H9 (cell line): ENCODE measurements at regions not wholly inside any gene's neighbourhood (a gene's known extent, or its start where the extent isn't known, plus 50 kb on each side); places are given as distances from the start of the nearest gene placed in this dataset.
"Not testable (repeated sequence)": the region's sequence is repeated elsewhere in the genome, so short reads cannot be mapped to it uniquely, and the experiment has no call there.

Experiments
- DNase-seq: peaks from one replicate; pipeline ENCODE4 v3.0.0-alpha.2; 2017
- H2AFZ ChIP-seq: one replicate; pipeline ENCODE4 v1.6.1; 2013; ENCODE audit warnings: mild to moderate bottlenecking, low read length, control low read depth, moderate library complexity
- H2AK5ac ChIP-seq: 2 replicates; pipeline ENCODE4 v1.6.1; 2013; ENCODE audit warnings: low read length, control low read depth, mixed read lengths; ENCODE audit not compliant: insufficient read length
- H2BK120ac ChIP-seq: one replicate; pipeline ENCODE4 v1.6.1; 2013; ENCODE audit warnings: low read depth, mild to moderate bottlenecking, low read length, control low read depth, inconsistent platforms; ENCODE audit not compliant: poor library complexity, severe bottlenecking
- H2BK12ac ChIP-seq: 2 replicates; pipeline ENCODE4 v1.6.1; 2013; ENCODE audit warnings: low read length, control low read depth, mixed read lengths, low read depth; ENCODE audit not compliant: insufficient read length
- H2BK15ac ChIP-seq: 2 replicates; pipeline ENCODE4 v1.6.1; 2013; ENCODE audit warnings: low read depth, low read length, control low read depth
- H2BK20ac ChIP-seq: one replicate; pipeline ENCODE4 v1.6.1; 2013; ENCODE audit warnings: low read depth, mild to moderate bottlenecking, low read length, control low read depth, inconsistent platforms; ENCODE audit not compliant: poor library complexity, severe bottlenecking
- H2BK5ac ChIP-seq: 2 replicates; pipeline ENCODE4 v1.6.1; 2013; ENCODE audit warnings: low read length, control low read depth, mixed read lengths; ENCODE audit not compliant: insufficient read length
- H3K14ac ChIP-seq: 2 replicates; pipeline ENCODE4 v1.6.1; 2013; ENCODE audit warnings: low read length, control low read depth; ENCODE audit not compliant: insufficient read depth
- H3K18ac ChIP-seq: 2 replicates; pipeline ENCODE4 v1.6.1; 2013; ENCODE audit warnings: low read depth, mild to moderate bottlenecking, mixed read lengths, low read length, control low read depth; ENCODE audit not compliant: insufficient read length
- H3K23ac ChIP-seq: 2 replicates; pipeline ENCODE4 v1.6.1; 2013; ENCODE audit warnings: low read length, control low read depth, mixed read lengths, low read depth; ENCODE audit not compliant: insufficient read length
- H3K23me2 ChIP-seq: 2 replicates; pipeline ENCODE4 v1.6.1; 2013; ENCODE audit warnings: low read depth, mild to moderate bottlenecking, mixed read lengths, low read length, control low read depth; ENCODE audit not compliant: insufficient read length, poor library complexity, severe bottlenecking
- H3K27ac ChIP-seq: 2 replicates; pipeline ENCODE4 v1.5.1; 2013; ENCODE audit warnings: low read length, control low read depth, mixed read lengths, low read depth; ENCODE audit not compliant: insufficient read length
- H3K27me3 ChIP-seq: 2 replicates; pipeline ENCODE4 v1.6.1; 2013; ENCODE audit warnings: low read length, control low read depth, inconsistent platforms; ENCODE audit not compliant: insufficient read depth
- H3K4ac ChIP-seq: 2 replicates; pipeline ENCODE4 v1.6.1; 2013; ENCODE audit warnings: low read depth, mild to moderate bottlenecking, control low read depth, inconsistent platforms, low read length, moderate library complexity
- H3K4me1 ChIP-seq: 2 replicates; pipeline ENCODE4 v1.6.1; 2013; ENCODE audit warnings: low read length, control low read depth, inconsistent platforms; ENCODE audit not compliant: insufficient read depth
- H3K4me2 ChIP-seq: 2 replicates; pipeline ENCODE4 v1.6.1; 2013; ENCODE audit warnings: low read length, control low read depth, mixed read lengths; ENCODE audit not compliant: insufficient read length, insufficient read depth
- H3K56ac ChIP-seq: 2 replicates; pipeline ENCODE4 v1.6.1; 2013; ENCODE audit warnings: low read depth, mild to moderate bottlenecking, mixed read lengths, low read length, control low read depth; ENCODE audit not compliant: insufficient read length
- H3K79me1 ChIP-seq: 2 replicates; pipeline ENCODE4 v1.6.1; 2013; ENCODE audit warnings: low read depth, mild to moderate bottlenecking, moderate library complexity, low read length, control low read depth, inconsistent platforms; ENCODE audit not compliant: insufficient read depth, poor library complexity, severe bottlenecking
- H3K79me2 ChIP-seq: 2 replicates; pipeline ENCODE4 v1.6.1; 2013; ENCODE audit warnings: low read length, control low read depth, inconsistent platforms; ENCODE audit not compliant: insufficient read depth
- H3K9ac ChIP-seq: 2 replicates; pipeline ENCODE4 v1.6.1; 2013; ENCODE audit warnings: low read length, control low read depth, mixed read lengths; ENCODE audit not compliant: insufficient read length; ENCODE audit errors: extremely low read depth
- H3K9me3 ChIP-seq: one replicate; pipeline ENCODE4 v1.6.1; 2013; ENCODE audit warnings: low read depth, low read length, inconsistent platforms; ENCODE audit not compliant: control insufficient read depth
- H3T11ph ChIP-seq: one replicate; pipeline ENCODE4 v1.6.1; 2013; ENCODE audit warnings: mild to moderate bottlenecking, low read length, control low read depth, inconsistent platforms
- H4K20me1 ChIP-seq: one replicate; pipeline ENCODE4 v1.6.1; 2013; ENCODE audit not compliant: control insufficient read depth, insufficient read length, insufficient read depth
- H4K5ac ChIP-seq: 2 replicates; pipeline ENCODE4 v1.6.1; 2013; ENCODE audit warnings: low read depth, mild to moderate bottlenecking, mixed read lengths, low read length, control low read depth; ENCODE audit not compliant: insufficient read length
- H4K8ac ChIP-seq: replicated peaks from 2 replicates; pipeline ENCODE4 v1.6.1; 2013; ENCODE audit warnings: low read length, control low read depth, mixed read lengths, low read depth; ENCODE audit not compliant: insufficient read length
- H4K91ac ChIP-seq: 2 replicates; pipeline ENCODE4 v1.6.1; 2013; ENCODE audit warnings: low read depth, mild to moderate bottlenecking, moderate library complexity, mixed read lengths, low read length, control low read depth; ENCODE audit not compliant: insufficient read length
- H3K27ac Mint-ChIP-seq, 3 experiments: 2 replicates in 2 of 3; 3 replicates in 1 of 3; pipeline ENCODE4 v1.8.0; 2020 to 2021; ENCODE audit warnings: mixed read lengths in 3 of 3, mild to moderate bottlenecking in 1 of 3, moderate library complexity in 1 of 3
- H3K27me3 Mint-ChIP-seq: 2 replicates; pipeline ENCODE4 v1.8.0; 2021; ENCODE audit warnings: low read depth, mild to moderate bottlenecking, moderate library complexity, mixed read lengths
- H3K36me3 Mint-ChIP-seq, 3 experiments: 2 replicates in 2 of 3; 3 replicates in 1 of 3; pipeline ENCODE4 v1.8.0; 2020 to 2021; ENCODE audit warnings: low read depth in 3 of 3, mixed read lengths in 3 of 3; ENCODE audit not compliant: insufficient read depth in 1 of 3
- H3K4me1 Mint-ChIP-seq, 2 experiments: 2 replicates each; pipeline ENCODE4 v1.8.0; 2020; ENCODE audit warnings: mixed read lengths in 2 of 2
- H3K4me3 Mint-ChIP-seq, 2 experiments: 2 replicates in 1 of 2; 3 replicates in 1 of 2; pipeline ENCODE4 v1.8.0; 2020 to 2021; ENCODE audit warnings: mild to moderate bottlenecking in 2 of 2, mixed read lengths in 2 of 2, moderate library complexity in 1 of 2
- H3K9me3 Mint-ChIP-seq, 2 experiments: 2 replicates in 1 of 2; 3 replicates in 1 of 2; pipeline ENCODE4 v1.8.0; 2020; ENCODE audit warnings: mild to moderate bottlenecking in 2 of 2, mixed read lengths in 2 of 2, moderate library complexity in 1 of 2
- CTCF ChIP-seq: fragments of 200-600 bp; sonication (generic); conservative IDR thresholded peaks from 3 replicates; pipeline ENCODE4 v1.8.0; 2021; ENCODE audit warnings: antibody characterized with exemption, mild to moderate bottlenecking
- WGBS: extraction: QIAGEN DNeasy Blood & Tissue Kit; methylation state at CpG from one replicate; pipeline ENCODE4 v1.1.7; 2013; ENCODE audit warnings: missing lambda C conversion rate, low lambda C conversion rate, mixed read lengths; ENCODE audit not compliant: insufficient read length; ENCODE audit errors: extremely low coverage; 5-methylcytosine and 5-hydroxymethylcytosine counted together

- Histone ChIP-seq H2BK5ac (no peak overlapping the region), H2BK120ac (no peak overlapping the region), H2BK20ac (no peak overlapping the region), H3K14ac (no peak overlapping the region), H3K27me3 (no peaks in the 10 kb centered on the region), H2AFZ (no peak overlapping the region), H3K9ac (no peak overlapping the region), H3K23me2 (no peaks in the 10 kb centered on the region), H3K18ac (no peak overlapping the region), H3K27ac (no peak overlapping the region), H4K91ac (no peak overlapping the region), H3K79me2 (no peaks in the 10 kb centered on the region), H3K9me3 (no peaks in the 10 kb centered on the region), H3K4me2 (no peak overlapping the region), H3K79me1 (no peaks in the 10 kb centered on the region), H2BK15ac (no peak overlapping the region), H3K4ac (no peak overlapping the region), H4K8ac (no peak overlapping the region), H3T11ph (no peak overlapping the region), H4K5ac (no peak overlapping the region), H3K56ac (no peak overlapping the region), H2BK12ac (no peak overlapping the region), H2AK5ac (no peak overlapping the region), H3K23ac (no peak overlapping the region), H4K20me1 (no peaks in the 10 kb centered on the region), H3K4me1 (no peaks in the 10 kb centered on the region)
- Mint-ChIP-seq H3K36me3 (no peaks in the 10 kb centered on the region; a peak in 1 of 7 replicates), H3K27me3 (peaks cover 2% of the 10 kb centered on the region; the same call in 1 of the 2 replicates), H3K4me1 (peaks cover 2 to 3% of the 10 kb centered on the region in 2 experiments; a peak in 1 of 4 replicates), H3K4me3 (no peak overlapping the region), H3K9me3 (peaks cover 0 to 11% of the 10 kb centered on the region in 2 experiments; a peak in 4 of 5 replicates), H3K27ac (no peak overlapping the region)
- WGBS = no CpG with 5 or more reads among the region's 2 CpGs
- TF ChIP-seq CTCF = no peak
- DNase-seq = no peak
Observed at GRCh38 chr5:121105921-121106320, 641.8 kb downstream of the PRR16 start.

- H3K4me2 ChIP-seq, H2BK120ac ChIP-seq, H2BK15ac ChIP-seq, DNase-seq, H3K79me1 ChIP-seq, H3K4me3 Mint-ChIP-seq, H4K5ac ChIP-seq, H3K9me3 ChIP-seq, H3K4ac ChIP-seq, H3K27me3 Mint-ChIP-seq, H2AFZ ChIP-seq, H2BK20ac ChIP-seq, H3K36me3 Mint-ChIP-seq, H3K79me2 ChIP-seq, H3K27ac ChIP-seq, H4K8ac ChIP-seq, H3K4me1 Mint-ChIP-seq, H3K18ac ChIP-seq, H3K23ac ChIP-seq, H3T11ph ChIP-seq, H3K27me3 ChIP-seq, H2BK5ac ChIP-seq, H3K56ac ChIP-seq, H2AK5ac ChIP-seq, H3K23me2 ChIP-seq, H4K20me1 ChIP-seq, H3K4me1 ChIP-seq, H2BK12ac ChIP-seq, H4K91ac ChIP-seq, H3K9ac ChIP-seq, H3K14ac ChIP-seq: not testable (repeated sequence)
- H3K27ac Mint-ChIP-seq = 0 out of 7 replicates have a peak overlapping the region, but pooled peaks of 1 of the 3 experiments have one; percentile 28
- no CpG with 5 or more reads among the region's 33 CpGs for WGBS
- peaks cover 0 to 11% of the 10 kb centered on the region in 2 experiments; a peak in 4 of 5 replicates for H3K9me3 Mint-ChIP-seq
Observed at GRCh38 chr5:121106721-121107690, 642.9 kb downstream of the PRR16 start.
